PC-9 (cell line): ENCODE measurements at regions not wholly inside any gene's neighbourhood (a gene's known extent, or its start where the extent isn't known, plus 50 kb on each side); places are given as distances from the start of the nearest gene placed in this dataset.

ENCODE experiments used
- CTCF ChIP-seq: fragments of 200-600 bp; sonication (generic); conservative IDR thresholded peaks from 2 replicates; pipeline ENCODE4 v1.6.1; 2017; ENCODE audit warnings: mixed run types, antibody characterized with exemption, mild to moderate bottlenecking, moderate library complexity
- EZH2 ChIP-seq: fragments of 200-600 bp; sonication (generic); IDR thresholded peaks from 2 replicates; pipeline ENCODE4 v1.8.0; 2017; ENCODE audit warnings: antibody characterized with exemption, low read depth

GRCh38 chr7:38006559-38006958 lies 86.1 kb downstream of the EPDR1 start:
- TF ChIP-seq CTCF: no peak
- TF ChIP-seq EZH2: no peak
